ENCODE measurements at regions not wholly inside any gene's neighbourhood (a gene's known extent, or its start where the extent isn't known, plus 50 kb on each side); places are given as distances from the start of the nearest gene placed in this dataset.

GRCh38 chr4:120554086-120554485 lies 368.4 kb downstream of the PRDM5 start:
- no peak for TF ChIP-seq EZH2 (IDR thresholded peaks at IDR 0.05; ENCODE audit: low read depth, unreplicated experiment)
- TF ChIP-seq CTCF (conservative IDR thresholded peaks at IDR 0.05; ENCODE audit: low read depth in 2 of 2) = no peak
- TF ChIP-seq ETS1 (IDR thresholded peaks at IDR 0.05) = no peak
- TF ChIP-seq ZNF331 (CRISPR knock-in tag; IDR thresholded peaks at IDR 0.05; ENCODE audit: low read depth) = no peak
- no peak for TF ChIP-seq CREB1 (CRISPR knock-in tag; IDR thresholded peaks at IDR 0.05; ENCODE audit: low read depth)
- no peak for TF ChIP-seq REST (IDR thresholded peaks at IDR 0.05; ENCODE audit: unreplicated experiment)
- TF ChIP-seq EZH2phosphoT487 (IDR thresholded peaks at IDR 0.05; ENCODE audit: unreplicated experiment) = no peak
- TF ChIP-seq POLR2AphosphoS5 (IDR thresholded peaks at IDR 0.05; ENCODE audit: low read depth) = no peak
- no peak for TF ChIP-seq ZNF114 (CRISPR knock-in tag; IDR thresholded peaks at IDR 0.05)
- no peak for TF ChIP-seq NANOG (IDR thresholded peaks at IDR 0.05; ENCODE audit: borderline replicate concordance)
- TF ChIP-seq STAT1 (IDR thresholded peaks at IDR 0.05; ENCODE audit: unreplicated experiment) = no peak
- no peak for TF ChIP-seq JUNB (IDR thresholded peaks at IDR 0.05; ENCODE audit: unreplicated experiment)
- TF ChIP-seq ZNF462 (CRISPR knock-in tag; IDR thresholded peaks at IDR 0.05) = no peak
